ENCODE measurements at regions not wholly inside any gene's neighbourhood (a gene's known extent, or its start where the extent isn't known, plus 50 kb on each side); places are given as distances from the start of the nearest gene placed in this dataset.

GRCh38 chr10:3975016-3975415, 190.0 kb upstream of the KLF6 start:
- TF ChIP-seq, protein P1, sequence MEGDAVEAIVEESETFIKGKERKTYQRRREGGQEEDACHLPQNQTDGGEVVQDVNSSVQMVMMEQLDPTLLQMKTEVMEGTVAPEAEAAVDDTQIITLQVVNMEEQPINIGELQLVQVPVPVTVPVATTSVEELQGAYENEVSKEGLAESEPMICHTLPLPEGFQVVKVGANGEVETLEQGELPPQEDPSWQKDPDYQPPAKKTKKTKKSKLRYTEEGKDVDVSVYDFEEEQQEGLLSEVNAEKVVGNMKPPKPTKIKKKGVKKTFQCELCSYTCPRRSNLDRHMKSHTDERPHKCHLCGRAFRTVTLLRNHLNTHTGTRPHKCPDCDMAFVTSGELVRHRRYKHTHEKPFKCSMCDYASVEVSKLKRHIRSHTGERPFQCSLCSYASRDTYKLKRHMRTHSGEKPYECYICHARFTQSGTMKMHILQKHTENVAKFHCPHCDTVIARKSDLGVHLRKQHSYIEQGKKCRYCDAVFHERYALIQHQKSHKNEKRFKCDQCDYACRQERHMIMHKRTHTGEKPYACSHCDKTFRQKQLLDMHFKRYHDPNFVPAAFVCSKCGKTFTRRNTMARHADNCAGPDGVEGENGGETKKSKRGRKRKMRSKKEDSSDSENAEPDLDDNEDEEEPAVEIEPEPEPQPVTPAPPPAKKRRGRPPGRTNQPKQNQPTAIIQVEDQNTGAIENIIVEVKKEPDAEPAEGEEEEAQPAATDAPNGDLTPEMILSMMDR (IDR thresholded peaks at IDR 0.05; ENCODE audit: insufficient read depth, low read depth, low read length), result no peak
- TF ChIP-seq EZH2 (IDR thresholded peaks at IDR 0.05; ENCODE audit: insufficient read depth, low read length), result no peak
